ENCODE measurements at regions not wholly inside any gene's neighbourhood (a gene's known extent, or its start where the extent isn't known, plus 50 kb on each side); places are given as distances from the start of the nearest gene placed in this dataset.

- no peak for DNase-seq
These were observed 103.1 kb downstream of the TOMM20 start for GRCh38 chr1:235025422-235025984.

GRCh38 chr1:235024711-235025421 is 103.8 kb downstream of the TOMM20 start:
- DNase-seq = no peak

GRCh38 chr1:235023711-235024439 is 104.8 kb downstream of the TOMM20 start:
- no peak for DNase-seq

GRCh38 chr1:235022981-235023710 is 105.5 kb downstream of the TOMM20 start:
- DNase-seq = no peak

- DNase-seq = no peak
These were observed 106.2 kb downstream of the TOMM20 start for GRCh38 chr1:235022341-235022980.

GRCh38 chr1:235021815-235022214 is 106.8 kb downstream of the TOMM20 start:
- no peak for DNase-seq

GRCh38 chr1:235021321-235021720 is 107.3 kb downstream of the TOMM20 start:
- no peak for DNase-seq

- no peak for DNase-seq
These were observed 108.7 kb downstream of the TOMM20 start for GRCh38 chr1:235019961-235020360.

- DNase-seq = no peak
These were observed 109.2 kb downstream of the TOMM20 start for GRCh38 chr1:235019471-235019870.

- no peak for DNase-seq
These were observed 109.8 kb downstream of the TOMM20 start for GRCh38 chr1:235018720-235019444.

GRCh38 chr1:235018161-235018560 is 110.5 kb downstream of the TOMM20 start:
- DNase-seq = no peak

GRCh38 chr1:235017719-235018118 is 110.9 kb downstream of the TOMM20 start:
- DNase-seq = no peak

- DNase-seq = no peak
These were observed 111.4 kb downstream of the TOMM20 start for GRCh38 chr1:235017191-235017590.

GRCh38 chr1:235015291-235015985 is 113.2 kb downstream of the TOMM20 start:
- DNase-seq = no peak

- no peak for DNase-seq
These were observed 113.9 kb downstream of the TOMM20 start for GRCh38 chr1:235014756-235015155.

GRCh38 chr1:235013512-235013911 is 115.1 kb downstream of the TOMM20 start:
- DNase-seq = no peak

- DNase-seq = no peak
These were observed 116.0 kb downstream of the TOMM20 start for GRCh38 chr1:235012436-235013210.

- peak; percentile 99 for DNase-seq
These were observed 116.8 kb downstream of the TOMM20 start for GRCh38 chr1:235011599-235012435.

- no peak for DNase-seq
These were observed 117.5 kb downstream of the TOMM20 start for GRCh38 chr1:235011064-235011598.
